Cardiac fibroblast (primary cell): ENCODE measurements at regions not wholly inside any gene's neighbourhood (a gene's known extent, or its start where the extent isn't known, plus 50 kb on each side); places are given as distances from the start of the nearest gene placed in this dataset.
"Not testable (repeated sequence)": the region's sequence is repeated elsewhere in the genome, so short reads cannot be mapped to it uniquely, and the experiment has no call there.

ENCODE experiments used
- DNase-seq, 2 donors: peaks; one replicate each; pipeline versions ENCODE4 v3.0.0 to v3.0.0-alpha.2; 2010; ENCODE audit warnings: low read depth in 2 of 2
- H3K4me3 ChIP-seq, 2 donors: replicated peaks in 1 of 2; 1 replicate in 1 of 2; 2 replicates in 1 of 2; pipeline ENCODE4 v1.5.1; 2011; ENCODE audit warnings: low read depth in 2 of 2, low read length in 2 of 2, mild to moderate bottlenecking in 2 of 2, moderate library complexity in 1 of 2
- CTCF ChIP-seq: IDR thresholded peaks from one replicate; pipeline ENCODE4 v1.5.1; 2011; ENCODE audit warnings: low read depth, mild to moderate bottlenecking, low read length, inconsistent platforms

DNA sequence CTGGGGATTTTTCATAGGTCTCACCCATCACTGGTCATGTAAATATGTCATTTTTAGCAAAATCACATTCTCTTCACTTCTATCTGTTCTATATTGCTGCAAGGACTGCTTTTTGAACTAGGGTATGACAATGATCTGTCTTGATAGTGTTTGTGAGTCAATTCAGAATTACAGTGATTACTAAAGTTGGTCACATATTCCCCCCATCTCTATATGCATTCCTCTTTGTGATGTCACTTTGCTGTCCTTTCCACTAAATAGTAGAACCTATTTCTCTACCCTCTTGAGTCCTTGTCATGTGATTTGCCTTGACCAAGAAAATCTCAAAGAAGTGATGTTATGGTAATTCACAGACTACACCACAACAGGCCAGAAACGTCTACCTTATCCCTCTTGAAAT, 243.9 kb downstream of the NPIPA8 start:
- not testable (repeated sequence) for H3K4me3 ChIP-seq, DNase-seq

DNA sequence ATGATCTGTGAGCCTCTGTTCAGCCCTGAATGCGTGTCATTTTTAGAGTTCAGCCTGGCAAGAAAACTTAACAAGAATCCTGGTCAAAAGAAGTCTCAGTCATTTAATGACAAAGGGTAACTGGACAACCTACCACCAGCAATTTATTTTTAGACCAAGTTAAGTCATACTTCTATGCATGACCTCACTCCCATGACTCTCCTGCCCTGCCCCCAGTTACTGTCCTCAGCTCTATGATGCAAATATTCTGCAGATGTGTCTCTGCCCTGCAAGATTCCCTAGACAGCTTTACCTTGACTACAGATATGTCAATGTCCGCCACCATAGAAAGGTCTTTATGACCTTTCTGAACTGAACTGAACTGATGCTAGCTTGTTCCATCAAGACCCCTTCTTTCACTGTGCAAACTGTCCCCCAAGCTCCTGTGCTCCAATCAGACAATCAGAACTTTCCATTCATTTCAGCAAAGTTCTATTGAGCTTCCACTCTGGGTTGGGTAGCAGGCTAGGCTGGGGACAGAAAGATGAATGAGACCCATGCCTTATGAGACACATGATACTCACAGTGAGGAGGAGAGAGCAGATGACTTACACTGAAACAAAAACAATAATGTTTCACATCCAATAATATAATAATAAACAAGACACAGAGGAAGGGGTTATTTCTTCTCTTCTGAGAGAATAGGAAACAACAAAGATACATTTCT, 255.7 kb downstream of the NPIPA8 start:
- not testable (repeated sequence) for H3K4me3 ChIP-seq, DNase-seq

- DNase-seq, H3K4me3 ChIP-seq: not testable (repeated sequence)
These were observed 258.6 kb downstream of the NPIPA8 start for GRCh38 chr16:18077910-18078309.

DNA sequence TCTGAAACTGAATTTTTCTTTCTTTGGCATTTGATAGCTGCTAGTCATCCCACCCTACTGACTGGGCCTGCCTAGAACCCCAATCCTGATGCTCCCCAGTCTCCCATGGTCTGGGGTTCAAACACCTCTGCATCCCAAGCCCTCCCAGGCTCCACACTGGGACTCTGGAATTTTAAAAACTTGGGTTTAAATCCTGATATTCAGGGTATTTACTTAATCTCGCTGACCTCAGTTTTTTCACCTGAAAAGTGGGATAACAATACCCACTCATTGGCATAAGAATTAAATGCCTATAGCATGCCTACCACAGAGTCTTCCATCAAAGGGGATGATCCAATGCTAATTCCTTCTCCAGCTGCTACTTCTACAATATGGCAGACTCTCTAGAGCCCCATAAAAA, 264.4 kb downstream of the NPIPA8 start:
- no peak overlapping the region for H3K4me3 ChIP-seq
- no peak for TF ChIP-seq CTCF
- DNase-seq = no peak

DNA sequence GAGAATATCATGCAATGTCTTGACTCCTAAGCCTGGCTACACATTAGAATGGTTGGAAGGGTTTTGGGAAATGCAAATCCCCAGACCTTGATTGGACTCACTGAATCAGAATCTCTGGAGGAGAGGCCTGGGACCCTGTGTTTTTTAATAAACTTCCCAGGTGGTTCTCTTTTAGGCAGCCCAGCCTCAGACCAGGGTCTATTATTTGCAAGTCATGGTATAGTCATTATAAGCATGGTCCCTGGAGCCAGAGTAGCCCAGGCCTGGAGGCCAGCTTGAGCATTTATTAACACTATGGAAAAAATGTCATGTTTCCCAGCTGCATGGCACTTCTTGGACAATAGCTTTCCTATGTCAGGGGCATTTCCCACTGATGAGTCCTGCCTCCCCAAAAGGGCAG, 266.9 kb downstream of the NPIPA8 start:
- no peak for DNase-seq
- H3K4me3 ChIP-seq = no peak overlapping the region
- no peak for TF ChIP-seq CTCF

DNA sequence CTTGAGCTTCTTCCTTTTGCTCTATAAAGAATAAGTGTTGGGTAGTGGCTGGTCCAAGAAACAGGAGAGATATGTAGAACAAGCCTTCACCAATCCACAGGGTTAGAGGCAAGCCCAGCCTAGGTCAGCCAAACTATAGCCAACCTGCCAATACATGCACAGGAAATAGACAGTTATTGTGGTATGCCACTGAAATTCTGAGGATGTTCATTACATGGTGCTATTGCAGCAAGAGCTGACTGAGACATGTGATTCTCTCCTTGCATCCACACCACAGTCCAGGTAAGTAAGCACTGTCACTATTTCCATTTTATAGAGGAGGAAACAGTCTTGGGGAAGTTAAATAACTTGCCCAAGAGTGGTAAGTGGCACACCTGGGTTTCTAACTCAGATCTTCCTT, 268.1 kb downstream of the NPIPA8 start:
- DNase-seq = no peak
- no peak for TF ChIP-seq CTCF
- H3K4me3 ChIP-seq = no peak overlapping the region

- H3K4me3 ChIP-seq = no peak overlapping the region
- DNase-seq = no peak
- no peak for TF ChIP-seq CTCF
These were observed 273.8 kb downstream of the NPIPA8 start for GRCh38 chr16:18062713-18063112.

GRCh38 chr16:18060351-18060750, 276.2 kb downstream of the NPIPA8 start:
- no peak overlapping the region for H3K4me3 ChIP-seq
- no peak for DNase-seq
- no peak for TF ChIP-seq CTCF
